Omental fat pad (tissue), 3 donors: ENCODE measurements at regions not wholly inside any gene's neighbourhood (a gene's known extent, or its start where the extent isn't known, plus 50 kb on each side); places are given as distances from the start of the nearest gene placed in this dataset.

Experiments
- ATAC-seq: fragments of 150-250 bp; one replicate; pipeline ENCODE4 v1.9.1; 2016; ENCODE audit warnings: mild to moderate bottlenecking, moderate library complexity; ENCODE audit not compliant: low FRiP score
- DNase-seq: peaks from one replicate; pipeline ENCODE4 v3.0.0-alpha.2; 2019; ENCODE audit warnings: low spot score
- CTCF ChIP-seq, 3 donors: fragments of 450-650 bp; IDR thresholded peaks; one replicate each; pipeline ENCODE4 v1.5.1; 2016 to 2017; ENCODE audit warnings: antibody characterized with exemption in 3 of 3, mild to moderate bottlenecking in 3 of 3, moderate library complexity in 2 of 3

- no peak for TF ChIP-seq CTCF (IDR thresholded peaks at IDR 0.05)
- ATAC-seq: no peak
Observed at GRCh38 chr15:94843060-94843459, 611.7 kb downstream of the MCTP2 start.

DNA sequence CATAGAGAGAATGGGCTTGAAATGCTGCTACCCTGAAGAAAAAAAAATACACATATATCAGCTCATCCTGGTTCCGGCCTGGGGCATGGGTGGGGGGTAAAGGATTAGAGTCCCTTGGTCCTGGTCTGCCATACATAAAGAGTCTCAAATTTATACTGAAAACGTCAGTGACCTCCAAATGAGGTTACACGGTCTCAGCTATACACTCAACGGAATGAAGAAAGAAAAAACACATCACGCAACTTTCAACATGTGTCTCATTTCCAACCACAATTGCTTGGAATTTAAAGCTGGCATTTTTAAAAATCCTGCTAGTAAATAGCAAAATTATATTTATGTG, 612.8 kb downstream of the MCTP2 start:
- ATAC-seq (no peak), DNase-seq (no peak)
- no peak for TF ChIP-seq CTCF (IDR thresholded peaks at IDR 0.05)

More at GRCh38 chr15:94843060-94843459, 611.7 kb downstream of the MCTP2 start:
- no peak for DNase-seq

DNA sequence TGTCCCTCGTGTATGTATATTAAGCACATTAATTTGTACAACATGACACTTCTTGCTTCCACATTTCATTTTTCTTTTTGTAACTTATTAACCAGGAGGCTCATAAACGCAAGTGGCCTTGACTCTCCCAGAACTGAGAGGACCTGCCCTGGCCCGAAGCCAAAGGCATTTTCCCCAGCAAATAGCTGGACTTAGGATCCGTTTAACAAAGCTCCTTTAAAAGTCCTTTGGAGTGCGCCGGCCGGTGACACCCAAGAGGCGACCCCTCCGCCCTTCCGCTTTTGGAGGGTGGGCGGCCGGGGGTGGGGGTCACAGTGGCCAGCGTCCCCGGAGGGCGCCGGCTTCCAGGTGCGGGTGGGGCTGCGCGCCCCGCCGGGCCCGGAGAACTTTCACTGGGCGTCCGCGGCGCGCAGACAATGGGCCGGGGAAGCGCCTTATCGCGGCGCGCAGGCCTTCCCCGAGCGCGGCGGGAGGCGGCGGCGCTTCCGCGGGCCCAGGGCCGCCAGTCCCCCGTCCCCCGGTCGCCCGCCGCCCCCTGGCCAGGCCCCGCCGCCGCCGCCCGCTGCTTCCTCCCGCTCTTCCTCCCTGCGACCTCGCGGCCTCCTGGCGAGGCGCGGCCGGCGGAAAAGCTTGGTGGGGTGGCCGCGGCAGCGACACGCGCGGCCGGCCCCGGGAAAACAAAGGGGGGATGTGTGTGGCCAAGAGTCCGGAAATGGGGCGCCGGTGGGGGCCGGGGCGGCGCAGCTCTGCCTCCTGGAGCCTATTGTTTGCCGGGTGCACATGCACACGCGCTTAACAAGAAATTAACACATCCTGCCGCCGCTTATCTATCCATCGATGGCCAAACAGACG, 613.4 kb downstream of the MCTP2 start:
- ATAC-seq (peak; percentile 54), DNase-seq (no peak)
- TF ChIP-seq CTCF (IDR thresholded peaks at IDR 0.05): no peak

- no peak for DNase-seq
- no peak for ATAC-seq
- no peak for TF ChIP-seq CTCF (IDR thresholded peaks at IDR 0.05)
Observed at GRCh38 chr15:94845390-94845716, 614.0 kb downstream of the MCTP2 start.

DNA sequence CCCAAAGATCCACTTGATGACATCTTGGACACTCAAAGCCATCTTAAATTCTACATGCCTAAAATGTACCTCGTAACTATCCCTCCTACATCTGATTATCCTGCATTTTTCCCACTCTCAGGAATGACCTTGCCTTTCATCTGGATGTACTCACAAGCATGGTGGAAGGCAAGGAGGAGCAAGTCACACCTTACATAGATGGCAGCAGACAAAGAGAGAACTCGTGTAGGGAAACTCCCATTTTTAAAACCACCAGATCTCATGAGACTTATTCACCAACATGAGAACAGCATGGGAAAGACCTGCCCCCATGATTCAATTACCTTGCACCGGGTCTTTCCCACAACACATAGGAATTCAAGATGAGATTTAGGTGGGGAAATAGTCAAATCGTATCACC, 616.0 kb downstream of the MCTP2 start:
- no peak for TF ChIP-seq CTCF (IDR thresholded peaks at IDR 0.05)
- DNase-seq (no peak), ATAC-seq (no peak)

- ATAC-seq (no peak), DNase-seq (no peak)
- no peak for TF ChIP-seq CTCF (IDR thresholded peaks at IDR 0.05)
Observed at GRCh38 chr15:94848054-94848453, 616.7 kb downstream of the MCTP2 start.

DNA sequence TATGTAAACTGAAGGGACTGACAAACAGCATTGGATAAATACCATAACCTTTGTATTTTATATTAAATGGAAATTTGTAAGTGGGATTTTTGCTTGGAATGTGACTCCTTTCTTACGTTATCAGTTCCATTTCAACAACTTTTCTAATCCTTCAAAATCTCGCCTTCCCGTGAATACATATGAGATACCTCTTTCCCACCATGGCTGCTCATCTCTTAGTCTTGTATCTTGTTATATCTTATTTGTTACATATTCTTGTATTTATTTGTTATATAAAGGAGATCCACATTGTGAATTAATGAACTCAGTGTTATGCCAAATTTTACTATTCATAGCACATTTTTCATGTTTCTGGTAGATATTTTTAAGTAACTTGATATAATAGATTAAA, 623.7 kb downstream of the MCTP2 start:
- TF ChIP-seq CTCF (IDR thresholded peaks at IDR 0.05): no peak
- DNase-seq: no peak
- no peak for ATAC-seq
